Fibroblast of skin of right biceps (primary cell): ENCODE measurements at regions not wholly inside any gene's neighbourhood (a gene's known extent, or its start where the extent isn't known, plus 50 kb on each side); places are given as distances from the start of the nearest gene placed in this dataset.

Experiments
- DNase-seq: peaks from one replicate; pipeline ENCODE4 v3.0.0-alpha.2; 2013

GRCh38 chr15:68526269-68526668 is 52.5 kb upstream of the CORO2B start:
- peak; percentile 94 for DNase-seq

GRCh38 chr15:68526784-68527183 is 52.0 kb upstream of the CORO2B start:
- DNase-seq: no peak

GRCh38 chr15:68528626-68529290 is 50.0 kb upstream of the CORO2B start:
- peak; percentile 40 for DNase-seq
